OCI-LY3 (cell line): ENCODE measurements at regions not wholly inside any gene's neighbourhood (a gene's known extent, or its start where the extent isn't known, plus 50 kb on each side); places are given as distances from the start of the nearest gene placed in this dataset.

ENCODE experiments used
- H2AFZ ChIP-seq: fragments of 200-600, 300-600 bp; shearing (Covaris generic); 2 replicates; pipeline ENCODE4 v1.6.0; 2014; ENCODE audit warnings: antibody characterized with exemption, low read depth, low read length
- H3K27ac ChIP-seq: fragments of 200-600, 300-600 bp; sonication (generic); 2 replicates; pipeline ENCODE4 v1.5.1; 2014; ENCODE audit warnings: mild to moderate bottlenecking, low read length, moderate library complexity, mixed read lengths
- H3K27me3 ChIP-seq: fragments of 200-600, 300-600 bp; sonication (generic); 2 replicates; pipeline ENCODE4 v1.6.1; 2014; ENCODE audit warnings: low read depth, low read length, mixed read lengths
- H3K36me3 ChIP-seq: fragments of 200-600, 300-600 bp; sonication (generic); replicated peaks from 2 replicates; pipeline ENCODE3; 2014; ENCODE audit warnings: low read depth, low read length, mixed read lengths
- H3K4me1 ChIP-seq: fragments of 300-600, 200-600 bp; sonication (generic); 2 replicates; pipeline ENCODE4 v1.6.1; 2014; ENCODE audit warnings: low read length, mixed read lengths
- H3K4me2 ChIP-seq: fragments of 200-600, 300-600 bp; sonication (generic); 2 replicates; pipeline ENCODE4 v1.6.1; 2014; ENCODE audit warnings: low read length, mixed read lengths
- H3K4me3 ChIP-seq: fragments of 300-600, 200-600 bp; sonication (generic); 2 replicates; pipeline ENCODE4 v1.5.1; 2014; ENCODE audit warnings: antibody characterized with exemption, mild to moderate bottlenecking, low read length, moderate library complexity
- H3K79me2 ChIP-seq: fragments of 300-600, 200-600 bp; shearing (Covaris generic); 2 replicates; pipeline ENCODE4 v1.6.1; 2014; ENCODE audit warnings: mild to moderate bottlenecking, low read length, mixed read lengths
- H3K9ac ChIP-seq: fragments of 300-600, 200-600 bp; shearing (Covaris generic); 2 replicates; pipeline ENCODE4 v1.6.0; 2014; ENCODE audit warnings: mild to moderate bottlenecking, low read length, moderate library complexity
- H3K9me3 ChIP-seq: fragments of 200-600, 300-600 bp; shearing (Covaris generic); 2 replicates; pipeline ENCODE4 v1.6.1; 2014; ENCODE audit warnings: low read length, mixed read lengths; ENCODE audit not compliant: insufficient read depth
- H4K20me1 ChIP-seq: fragments of 200-600, 300-600 bp; sonication (generic); 2 replicates; pipeline ENCODE4 v1.6.1; 2016; ENCODE audit warnings: low read length, mixed read lengths; ENCODE audit not compliant: insufficient read depth
- EZH2phosphoT487 ChIP-seq: fragments of 200-600 bp; shearing (Covaris generic); IDR thresholded peaks from 2 replicates; pipeline ENCODE4 v1.6.1; 2018; ENCODE audit warnings: antibody characterized with exemption, mixed run types, low read depth
- TF ChIP-seq, protein P1 (sequence below): fragments of 200-600, 300-600 bp; sonication (generic); IDR thresholded peaks from 2 replicates; pipeline ENCODE4 v1.5.1; 2014; ENCODE audit warnings: antibody characterized with exemption, low read length, low read depth

DNA sequence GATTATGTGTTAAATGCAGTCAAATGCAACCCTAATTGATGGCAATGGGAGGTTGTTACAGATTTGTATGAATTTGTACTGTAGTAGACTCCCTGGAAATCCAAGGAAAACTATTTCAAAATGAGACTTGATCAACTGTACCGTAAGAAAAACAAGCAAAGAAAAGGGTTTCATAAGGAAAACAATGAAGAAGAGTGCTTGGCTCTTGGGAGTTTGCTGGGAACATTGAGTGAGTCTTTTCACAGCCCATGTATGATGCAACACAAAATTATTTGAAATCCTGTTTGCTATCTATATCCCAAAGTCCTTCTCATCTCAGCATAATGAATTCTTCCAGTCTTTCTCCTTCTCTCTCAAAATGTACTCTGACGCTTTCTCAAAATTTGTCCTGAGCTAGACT, 67.0 kb upstream of the OSR1 start:
- H3K4me1 ChIP-seq, result no peaks in the 10 kb centered on the region
- H3K36me3 ChIP-seq, result no peaks in the 10 kb centered on the region
- no peaks in the 10 kb centered on the region for H3K9me3 ChIP-seq
- no peak overlapping the region for H3K27ac ChIP-seq
- TF ChIP-seq, protein P1, sequence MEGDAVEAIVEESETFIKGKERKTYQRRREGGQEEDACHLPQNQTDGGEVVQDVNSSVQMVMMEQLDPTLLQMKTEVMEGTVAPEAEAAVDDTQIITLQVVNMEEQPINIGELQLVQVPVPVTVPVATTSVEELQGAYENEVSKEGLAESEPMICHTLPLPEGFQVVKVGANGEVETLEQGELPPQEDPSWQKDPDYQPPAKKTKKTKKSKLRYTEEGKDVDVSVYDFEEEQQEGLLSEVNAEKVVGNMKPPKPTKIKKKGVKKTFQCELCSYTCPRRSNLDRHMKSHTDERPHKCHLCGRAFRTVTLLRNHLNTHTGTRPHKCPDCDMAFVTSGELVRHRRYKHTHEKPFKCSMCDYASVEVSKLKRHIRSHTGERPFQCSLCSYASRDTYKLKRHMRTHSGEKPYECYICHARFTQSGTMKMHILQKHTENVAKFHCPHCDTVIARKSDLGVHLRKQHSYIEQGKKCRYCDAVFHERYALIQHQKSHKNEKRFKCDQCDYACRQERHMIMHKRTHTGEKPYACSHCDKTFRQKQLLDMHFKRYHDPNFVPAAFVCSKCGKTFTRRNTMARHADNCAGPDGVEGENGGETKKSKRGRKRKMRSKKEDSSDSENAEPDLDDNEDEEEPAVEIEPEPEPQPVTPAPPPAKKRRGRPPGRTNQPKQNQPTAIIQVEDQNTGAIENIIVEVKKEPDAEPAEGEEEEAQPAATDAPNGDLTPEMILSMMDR, result no peak
- no peak for TF ChIP-seq EZH2phosphoT487
- no peaks in the 10 kb centered on the region for H3K79me2 ChIP-seq
- no peak overlapping the region for H2AFZ ChIP-seq
- H3K9ac ChIP-seq, result no peak overlapping the region
- H3K27me3 ChIP-seq, result no peaks in the 10 kb centered on the region
- H3K4me2 ChIP-seq, result no peak overlapping the region
- H4K20me1 ChIP-seq, result no peaks in the 10 kb centered on the region
- no peak overlapping the region for H3K4me3 ChIP-seq

DNA sequence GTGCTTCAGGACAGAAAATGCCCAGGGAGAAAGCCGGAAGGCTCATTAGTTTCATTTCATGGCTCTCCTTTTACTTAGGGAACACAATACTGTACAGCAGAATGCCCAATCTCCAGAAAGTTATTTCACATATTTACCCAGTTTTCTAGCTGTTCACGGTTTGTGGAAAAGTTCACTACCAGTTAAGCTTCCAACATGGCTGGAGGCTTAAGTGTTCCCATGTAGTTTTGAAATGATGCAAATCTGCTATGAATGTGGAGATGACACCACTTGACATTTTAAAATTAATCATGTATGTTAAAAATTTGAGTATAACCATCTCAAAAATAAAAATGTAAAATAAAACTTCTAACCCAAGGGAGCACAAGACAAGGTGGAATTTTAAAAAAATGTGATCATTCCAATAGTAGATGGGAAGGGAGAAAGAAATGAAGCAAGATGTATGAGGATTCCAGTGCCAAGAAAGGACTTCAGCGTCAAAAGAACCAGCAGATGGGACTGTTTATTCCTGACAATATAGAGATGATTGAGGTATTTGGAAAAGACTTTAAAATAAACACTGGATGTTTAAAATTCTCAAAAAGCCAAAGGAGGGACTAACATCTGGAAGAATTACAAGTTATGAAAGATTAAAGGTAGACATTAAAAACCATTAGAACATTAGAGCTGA, 60.9 kb upstream of the OSR1 start:
- H3K4me1 ChIP-seq, result no peaks in the 10 kb centered on the region
- no peaks in the 10 kb centered on the region for H3K9me3 ChIP-seq
- H3K27ac ChIP-seq, result no peak overlapping the region
- H3K9ac ChIP-seq, result no peak overlapping the region
- no peak overlapping the region for H3K4me2 ChIP-seq
- H3K79me2 ChIP-seq, result no peaks in the 10 kb centered on the region
- no peak for TF ChIP-seq EZH2phosphoT487
- TF ChIP-seq, protein P1, result no peak
- H3K4me3 ChIP-seq, result no peak overlapping the region
- no peaks in the 10 kb centered on the region for H3K36me3 ChIP-seq
- no peaks in the 10 kb centered on the region for H4K20me1 ChIP-seq
- 0 out of 2 replicates have a peak, but pooled peaks cover 5% of the 10 kb centered on the region for H3K27me3 ChIP-seq
- H2AFZ ChIP-seq, result no peak overlapping the region

DNA sequence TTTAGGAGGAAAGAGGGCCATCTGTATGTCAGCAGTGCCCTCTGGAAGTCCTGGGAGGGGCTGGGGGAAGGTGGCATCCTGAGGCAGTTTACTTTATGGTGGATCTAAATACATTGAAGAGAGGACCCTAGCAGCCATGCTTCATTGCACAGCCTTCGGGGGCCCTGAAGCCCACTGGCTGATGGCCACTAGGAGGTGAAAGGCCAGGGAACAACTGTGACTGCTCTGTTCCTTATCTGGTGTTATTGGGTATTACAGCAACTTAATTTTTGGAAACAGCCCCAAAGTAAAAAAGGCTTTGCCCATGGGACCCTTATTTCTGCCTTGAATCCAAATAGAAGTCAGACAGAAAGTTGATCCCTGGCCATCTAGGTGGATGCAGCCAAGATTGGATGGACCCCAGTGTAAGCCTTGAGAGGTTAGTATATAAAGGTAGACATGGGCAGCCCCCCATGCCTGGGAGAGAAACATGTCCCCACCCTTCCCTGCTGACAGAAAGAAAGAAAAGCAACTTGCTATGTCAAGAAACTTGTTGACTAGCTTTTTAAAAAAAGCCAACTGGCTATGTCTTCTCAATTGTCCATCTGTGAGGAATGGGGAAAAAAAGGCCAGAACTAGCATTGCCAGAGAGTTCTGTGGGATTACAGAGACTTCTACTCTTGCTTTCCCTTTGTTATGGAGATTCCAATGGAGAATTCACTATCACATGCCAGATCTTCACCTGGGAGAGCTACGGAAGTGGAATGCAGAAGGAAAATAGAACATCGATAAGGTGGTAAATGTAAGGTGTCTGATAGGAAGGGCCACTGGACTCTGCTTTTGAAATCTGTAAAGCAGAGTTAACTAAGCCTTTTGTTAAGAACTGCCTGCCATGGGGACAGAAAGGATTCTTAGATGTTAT, 58.6 kb upstream of the OSR1 start:
- Histone ChIP-seq H3K79me2 (no peaks in the 10 kb centered on the region), H3K36me3 (no peaks in the 10 kb centered on the region), H3K27me3 (0 out of 2 replicates have a peak, but pooled peaks cover 5% of the 10 kb centered on the region), H3K4me2 (no peak overlapping the region), H3K4me3 (no peak overlapping the region), H2AFZ (no peak overlapping the region), H4K20me1 (no peaks in the 10 kb centered on the region), H3K9me3 (no peaks in the 10 kb centered on the region), H3K9ac (no peak overlapping the region), H3K4me1 (no peaks in the 10 kb centered on the region), H3K27ac (no peak overlapping the region)
- TF ChIP-seq, protein P1, result no peak
- TF ChIP-seq EZH2phosphoT487, result no peak

DNA sequence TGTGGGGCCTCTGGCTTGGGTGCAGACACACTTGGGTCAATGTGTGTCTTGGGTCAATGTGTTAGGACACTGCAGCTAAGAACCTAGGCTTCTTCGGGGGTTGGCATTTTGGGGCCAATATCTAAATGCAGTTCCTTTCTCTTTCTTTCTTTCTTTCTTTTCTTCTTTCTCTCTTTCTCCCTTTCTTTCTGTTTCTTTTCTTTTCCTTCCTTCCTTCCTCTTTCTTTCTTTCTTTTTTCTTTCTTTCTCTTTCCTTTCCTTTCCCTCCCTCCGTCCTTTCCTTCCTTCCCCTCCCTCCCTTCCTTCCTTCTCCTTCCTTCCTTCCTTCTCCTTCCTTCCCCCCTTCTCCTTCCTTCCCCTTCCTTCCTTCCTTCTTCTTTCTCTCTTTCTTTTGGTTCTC, 57.7 kb upstream of the OSR1 start:
- Histone ChIP-seq H2AFZ (no peak overlapping the region), H3K27me3 (0 out of 2 replicates have a peak, but pooled peaks cover 5% of the 10 kb centered on the region), H3K9ac (no peak overlapping the region), H4K20me1 (no peaks in the 10 kb centered on the region), H3K4me2 (no peak overlapping the region), H3K4me1 (no peaks in the 10 kb centered on the region), H3K79me2 (no peaks in the 10 kb centered on the region), H3K4me3 (no peak overlapping the region), H3K36me3 (no peaks in the 10 kb centered on the region), H3K9me3 (no peaks in the 10 kb centered on the region), H3K27ac (no peak overlapping the region)
- TF ChIP-seq EZH2phosphoT487, result no peak
- TF ChIP-seq, protein P1, result no peak
